Stomach (tissue), 8 donors: ENCODE measurements at regions not wholly inside any gene's neighbourhood (a gene's known extent, or its start where the extent isn't known, plus 50 kb on each side); places are given as distances from the start of the nearest gene placed in this dataset.

Experiments used
- DNase-seq, 2 donors: peaks; one replicate each; pipeline versions ENCODE4 v3.0.0 to v3.0.0-alpha.2; 2013 to 2019
- H3K27ac ChIP-seq, 5 donors: fragments of 200-600 bp in 4 of 5; sonication (generic) in 4 of 5; one replicate each; pipeline ENCODE4 v1.5.1; 2013 to 2019; ENCODE audit warnings: mild to moderate bottlenecking in 1 of 5, moderate library complexity in 1 of 5
- H3K27me3 ChIP-seq, 3 donors: fragments of 200-600 bp; sonication (generic); one replicate each; pipeline ENCODE4 v1.5.1; 2017 to 2019; ENCODE audit warnings: mixed run types in 1 of 3
- H3K36me3 ChIP-seq, 4 donors: fragments of 200-600 bp; sonication (generic); 1 replicate in 3 of 4; 2 replicates in 1 of 4; pipeline ENCODE4 v1.5.1; 2016 to 2019
- H3K4me1 ChIP-seq, 4 donors: fragments of 200-600 bp; sonication (generic); one replicate each; pipeline ENCODE4 v1.5.1; 2016 to 2019
- H3K4me3 ChIP-seq, 4 donors: fragments of 200-600 bp; sonication (generic) in 3 of 4; one replicate each; pipeline ENCODE4 v1.5.1; 2016 to 2019; ENCODE audit warnings: mild to moderate bottlenecking in 1 of 4
- H3K9me3 ChIP-seq, 4 donors: fragments of 200-600 bp; sonication (generic); one replicate each; pipeline ENCODE4 v1.5.1; 2016 to 2019
- EP300 ChIP-seq: sonication (generic); formaldehyde crosslinking; IDR thresholded peaks from one replicate; pipeline ENCODE4 v1.6.1; 2017; ENCODE audit warnings: antibody characterized with exemption
- POLR2A ChIP-seq, 4 donors: fragments of 450-650 bp; IDR thresholded peaks; one replicate each; pipeline ENCODE4 v1.6.1; 2016; ENCODE audit warnings: antibody characterized with exemption in 4 of 4, control low read depth in 2 of 4, mild to moderate bottlenecking in 1 of 4, moderate library complexity in 1 of 4
- POLR2AphosphoS5 ChIP-seq, 3 donors: sonication (generic); formaldehyde crosslinking; IDR thresholded peaks; one replicate each; pipeline ENCODE4 v1.6.1; 2016; ENCODE audit warnings: antibody characterized with exemption in 3 of 3
- WGBS, 5 donors: extraction: QIAGEN DNeasy Blood & Tissue Kit in 3 of 5; methylation state at CpG; one replicate each; pipeline versions ENCODE4 v1.1.5 to v1.1.7; 2013 to 2018; 5-methylcytosine and 5-hydroxymethylcytosine counted together
- intact Hi-C: fragments of 100-400 bp; cut with DNase I; formaldehyde crosslinking; loops from one replicate; pipeline ENCODE4 v1.15.1; 2023; ENCODE audit warnings: low total_unique reads
- TF ChIP-seq, protein P1 (sequence below), 7 experiments: fragments of 450-650 bp in 4 of 7; fragments of 200-600 bp in 3 of 7; sonication (generic) in 3 of 7; IDR thresholded peaks; one replicate each; pipeline ENCODE4 v1.5.1; 2016 to 2019; ENCODE audit warnings: antibody characterized with exemption in 7 of 7, control low read depth in 2 of 7, mild to moderate bottlenecking in 1 of 7
- donor health status: healthy with polysubstance abuse.
- donor health status: Bipolar disorder and iron deficiency.
- donor health status: healthy.

DNA sequence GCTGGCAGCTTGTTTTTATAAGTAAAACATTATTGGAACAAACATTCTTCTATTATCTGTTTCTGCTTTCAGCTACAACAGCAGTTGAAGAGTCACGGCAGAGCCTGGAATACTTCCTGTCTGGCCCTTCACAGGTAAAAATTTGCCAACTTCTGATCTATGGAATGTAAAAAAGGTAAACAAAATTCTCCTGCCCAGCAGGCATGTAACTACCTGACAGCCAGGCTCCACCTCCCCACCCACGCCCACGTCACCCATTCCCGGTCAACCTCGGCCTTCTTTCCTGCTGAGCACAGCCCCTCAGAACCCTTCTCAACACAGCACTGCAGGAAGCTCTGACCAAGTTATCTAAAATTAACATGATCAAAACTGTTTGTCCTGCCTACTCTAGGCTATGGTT lies 166.0 kb downstream of the DLL1 start:
- DNase-seq, result peak; percentile 71 to 77
- H3K4me3 ChIP-seq, result no peak overlapping the region
- peak in 1 of 3 donors; percentile 30 for TF ChIP-seq POLR2AphosphoS5 (IDR thresholded peaks at IDR 0.05)
- no peak for TF ChIP-seq POLR2A (IDR thresholded peaks at IDR 0.05)
- no peak for TF ChIP-seq EP300
- TF ChIP-seq, protein P1, sequence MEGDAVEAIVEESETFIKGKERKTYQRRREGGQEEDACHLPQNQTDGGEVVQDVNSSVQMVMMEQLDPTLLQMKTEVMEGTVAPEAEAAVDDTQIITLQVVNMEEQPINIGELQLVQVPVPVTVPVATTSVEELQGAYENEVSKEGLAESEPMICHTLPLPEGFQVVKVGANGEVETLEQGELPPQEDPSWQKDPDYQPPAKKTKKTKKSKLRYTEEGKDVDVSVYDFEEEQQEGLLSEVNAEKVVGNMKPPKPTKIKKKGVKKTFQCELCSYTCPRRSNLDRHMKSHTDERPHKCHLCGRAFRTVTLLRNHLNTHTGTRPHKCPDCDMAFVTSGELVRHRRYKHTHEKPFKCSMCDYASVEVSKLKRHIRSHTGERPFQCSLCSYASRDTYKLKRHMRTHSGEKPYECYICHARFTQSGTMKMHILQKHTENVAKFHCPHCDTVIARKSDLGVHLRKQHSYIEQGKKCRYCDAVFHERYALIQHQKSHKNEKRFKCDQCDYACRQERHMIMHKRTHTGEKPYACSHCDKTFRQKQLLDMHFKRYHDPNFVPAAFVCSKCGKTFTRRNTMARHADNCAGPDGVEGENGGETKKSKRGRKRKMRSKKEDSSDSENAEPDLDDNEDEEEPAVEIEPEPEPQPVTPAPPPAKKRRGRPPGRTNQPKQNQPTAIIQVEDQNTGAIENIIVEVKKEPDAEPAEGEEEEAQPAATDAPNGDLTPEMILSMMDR (IDR thresholded peaks at IDR 0.05), result no peak
- intact Hi-C loops, result no loop called here
- no peaks in the 10 kb centered on the region for H3K36me3 ChIP-seq
- WGBS, 5 donors, result 24 to 53% (median 38%) methylated on average over 5 of the region's 5 CpGs
- peak overlapping the region in 2 of 5 donors; percentile 2 to 23 for H3K27ac ChIP-seq
- peaks cover 5 to 23% (median 10%) of the 10 kb centered on the region in 4 donors for H3K4me1 ChIP-seq
- H3K27me3 ChIP-seq, result no peaks in the 10 kb centered on the region
- H3K9me3 ChIP-seq, result peaks cover 0 to 20% (median 16%) of the 10 kb centered on the region in 4 donors

DNA sequence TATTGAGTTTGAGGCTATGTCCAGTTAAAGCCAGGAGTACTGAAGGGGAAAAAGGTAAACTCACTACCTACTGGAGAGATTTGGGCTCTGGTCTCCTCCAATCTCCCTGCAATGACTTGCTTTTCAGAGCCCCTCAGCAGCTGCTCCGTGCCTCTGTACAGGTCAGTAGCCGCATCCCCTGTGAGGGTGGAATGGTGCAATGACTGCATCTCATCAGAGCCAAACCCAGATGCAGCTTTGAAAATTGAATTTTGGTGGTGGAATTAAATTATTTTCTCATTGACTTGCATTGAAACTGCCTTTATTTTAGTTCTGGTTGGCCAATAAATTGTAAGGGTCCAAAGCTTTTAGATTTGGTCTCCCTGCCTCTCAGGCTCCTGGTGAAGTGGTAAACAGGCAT lies 166.7 kb downstream of the DLL1 start:
- peaks cover 6 to 26% (median 20%) of the 10 kb centered on the region in 4 donors for H3K9me3 ChIP-seq
- no peaks in the 10 kb centered on the region for H3K27me3 ChIP-seq
- peak in 1 of 2 donors; percentile 8 for DNase-seq
- no peak overlapping the region for H3K4me3 ChIP-seq
- H3K36me3 ChIP-seq, result no peaks in the 10 kb centered on the region
- H3K4me1 ChIP-seq, result peaks cover 0 to 16% (median 3%) of the 10 kb centered on the region in 4 donors
- TF ChIP-seq POLR2AphosphoS5 (IDR thresholded peaks at IDR 0.05) (no peak), EP300 (no peak), POLR2A (IDR thresholded peaks at IDR 0.05) (no peak)
- TF ChIP-seq, protein P1 (IDR thresholded peaks at IDR 0.05), result no peak
- WGBS, 5 donors, result 85 to 94% (median 93%) methylated on average over 2 of the region's 2 CpGs
- H3K27ac ChIP-seq, result peak overlapping the region in 1 of 5 donors; percentile 2
- intact Hi-C loops, result no loop called here

DNA sequence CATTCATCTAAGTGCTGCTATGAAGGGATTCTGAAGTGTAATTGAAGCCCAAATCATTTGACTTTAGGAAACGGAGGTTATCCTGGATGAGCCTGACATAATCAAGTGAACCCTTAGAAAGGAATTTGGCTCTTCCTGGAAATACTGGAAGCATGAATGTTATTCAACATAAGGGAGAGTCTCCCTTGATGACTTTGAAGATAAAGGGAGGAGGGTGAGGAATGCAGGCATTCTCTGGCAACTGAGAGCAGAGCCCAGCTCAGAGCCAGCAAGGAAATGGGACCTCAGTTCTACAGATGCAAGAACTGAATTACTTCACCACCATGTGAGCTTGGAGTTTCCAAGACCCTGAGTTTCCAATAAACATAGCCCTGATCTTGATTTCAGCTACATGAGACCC lies 168.2 kb downstream of the DLL1 start:
- no peak overlapping the region for H3K4me3 ChIP-seq
- WGBS, 5 donors, result 70 to 92% (median 71%) methylated on average over 1 of the region's 1 CpG
- peak in 1 of 2 donors; percentile 24 for DNase-seq

DNA sequence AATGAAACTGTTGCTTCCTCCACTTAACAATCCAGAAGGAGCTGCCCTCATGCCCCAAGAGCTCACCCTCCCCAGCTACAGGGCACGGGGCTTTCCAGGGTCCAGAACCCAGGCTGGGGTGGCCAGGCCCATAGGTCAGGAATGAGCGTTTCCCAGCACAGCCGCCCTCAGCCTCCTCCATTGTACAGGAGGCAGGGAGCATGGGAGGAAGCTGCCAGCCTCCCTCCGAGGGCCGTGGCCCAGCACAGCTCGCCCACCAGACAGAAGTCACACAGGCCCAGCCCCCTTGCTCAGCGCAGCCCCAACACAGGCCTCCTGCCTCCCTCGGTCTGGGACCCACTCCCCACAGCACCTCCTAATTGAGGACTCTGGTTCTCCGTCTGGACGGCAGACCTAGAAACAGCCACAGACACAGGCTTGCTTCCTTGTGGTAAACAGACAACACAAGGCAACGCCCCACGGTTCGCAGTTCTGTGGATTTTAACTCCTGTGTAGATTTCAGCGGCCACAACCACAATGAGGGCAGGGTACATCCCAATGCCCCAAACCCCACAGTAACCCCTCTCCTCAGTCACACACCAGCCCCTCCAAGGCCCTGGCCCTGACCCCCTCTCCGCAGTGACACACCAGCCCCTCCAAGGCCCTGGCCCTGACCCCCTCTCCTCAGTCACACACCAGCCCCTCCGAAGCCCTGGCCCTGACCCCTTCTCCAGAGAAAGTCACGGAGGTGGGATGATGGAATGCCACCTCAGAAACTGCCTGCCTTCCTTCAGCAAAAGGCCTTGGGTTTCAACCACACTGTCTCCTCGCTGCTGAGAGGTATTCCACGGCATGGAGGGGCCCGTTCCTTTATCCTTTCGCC lies 173.5 kb downstream of the DLL1 start:
- WGBS, 5 donors, result 80 to 85% (median 84%) methylated on average over 16 to 21 of the region's 21 CpGs
- H3K4me3 ChIP-seq, result no peak overlapping the region
- H3K27me3 ChIP-seq, result no peaks in the 10 kb centered on the region
- H3K36me3 ChIP-seq, result no peaks in the 10 kb centered on the region
- TF ChIP-seq, protein P1 (IDR thresholded peaks at IDR 0.05), result no peak
- TF ChIP-seq POLR2A (IDR thresholded peaks at IDR 0.05) (no peak), POLR2AphosphoS5 (IDR thresholded peaks at IDR 0.05) (no peak), EP300 (no peak)
- intact Hi-C loops, result no loop called here
- H3K9me3 ChIP-seq, result peaks cover 7 to 26% (median 20%) of the 10 kb centered on the region in 4 donors
- peak in 1 of 2 donors; percentile 24 for DNase-seq
- peak overlapping the region in 2 of 5 donors; percentile 25 to 52 for H3K27ac ChIP-seq
- no peaks in the 10 kb centered on the region for H3K4me1 ChIP-seq

More for the DNA sequence above, 168.2 kb downstream of the DLL1 start:
- peaks cover 7 to 26% (median 20%) of the 10 kb centered on the region in 4 donors for H3K9me3 ChIP-seq
- H3K4me1 ChIP-seq, result peaks cover 0 to 12% (median 2%) of the 10 kb centered on the region in 4 donors
- H3K27me3 ChIP-seq, result no peaks in the 10 kb centered on the region
- no peak overlapping the region for H3K27ac ChIP-seq
- TF ChIP-seq, protein P1 (IDR thresholded peaks at IDR 0.05), result no peak
- TF ChIP-seq POLR2AphosphoS5 (IDR thresholded peaks at IDR 0.05) (no peak), EP300 (no peak), POLR2A (IDR thresholded peaks at IDR 0.05) (no peak)
- intact Hi-C loops, result no loop called here
- H3K36me3 ChIP-seq, result no peaks in the 10 kb centered on the region
